ENCODE measurements at regions not wholly inside any gene's neighbourhood (a gene's known extent, or its start where the extent isn't known, plus 50 kb on each side); places are given as distances from the start of the nearest gene placed in this dataset.

DNA sequence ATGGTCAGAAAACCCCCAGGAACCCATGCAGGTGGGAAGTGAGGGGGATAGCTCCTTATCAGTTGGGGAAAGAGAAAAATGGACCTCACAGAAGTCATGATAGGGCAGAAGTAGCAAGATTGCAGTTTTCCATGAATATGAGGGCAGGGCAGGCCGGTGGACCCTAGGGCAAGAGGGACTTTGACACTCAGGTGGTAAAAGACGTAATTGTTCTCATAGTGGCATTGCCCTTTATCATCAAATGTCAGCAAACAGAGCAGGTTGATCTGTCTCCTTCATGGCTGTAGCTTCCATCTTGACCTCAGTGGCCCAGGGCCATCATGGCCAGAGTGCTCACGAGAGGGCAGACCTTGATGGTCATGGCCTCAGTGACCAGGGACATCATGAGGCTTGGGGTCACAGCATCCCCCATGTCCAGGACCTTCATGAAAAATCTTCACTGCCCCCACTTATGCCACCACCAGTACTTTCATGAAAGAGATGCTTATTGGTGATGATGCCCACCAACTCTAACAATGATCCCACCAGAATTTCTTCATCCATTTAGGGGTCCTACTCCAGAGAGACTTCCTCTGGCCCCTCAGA is 127.1 kb downstream of the SNX19 start:
- no peak for DNase-seq (ENCODE audit: extremely low read depth, low read depth)
- TF ChIP-seq, protein P1, sequence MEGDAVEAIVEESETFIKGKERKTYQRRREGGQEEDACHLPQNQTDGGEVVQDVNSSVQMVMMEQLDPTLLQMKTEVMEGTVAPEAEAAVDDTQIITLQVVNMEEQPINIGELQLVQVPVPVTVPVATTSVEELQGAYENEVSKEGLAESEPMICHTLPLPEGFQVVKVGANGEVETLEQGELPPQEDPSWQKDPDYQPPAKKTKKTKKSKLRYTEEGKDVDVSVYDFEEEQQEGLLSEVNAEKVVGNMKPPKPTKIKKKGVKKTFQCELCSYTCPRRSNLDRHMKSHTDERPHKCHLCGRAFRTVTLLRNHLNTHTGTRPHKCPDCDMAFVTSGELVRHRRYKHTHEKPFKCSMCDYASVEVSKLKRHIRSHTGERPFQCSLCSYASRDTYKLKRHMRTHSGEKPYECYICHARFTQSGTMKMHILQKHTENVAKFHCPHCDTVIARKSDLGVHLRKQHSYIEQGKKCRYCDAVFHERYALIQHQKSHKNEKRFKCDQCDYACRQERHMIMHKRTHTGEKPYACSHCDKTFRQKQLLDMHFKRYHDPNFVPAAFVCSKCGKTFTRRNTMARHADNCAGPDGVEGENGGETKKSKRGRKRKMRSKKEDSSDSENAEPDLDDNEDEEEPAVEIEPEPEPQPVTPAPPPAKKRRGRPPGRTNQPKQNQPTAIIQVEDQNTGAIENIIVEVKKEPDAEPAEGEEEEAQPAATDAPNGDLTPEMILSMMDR (IDR thresholded peaks at IDR 0.05; ENCODE audit: low read depth, low read length) = no peak

DNA sequence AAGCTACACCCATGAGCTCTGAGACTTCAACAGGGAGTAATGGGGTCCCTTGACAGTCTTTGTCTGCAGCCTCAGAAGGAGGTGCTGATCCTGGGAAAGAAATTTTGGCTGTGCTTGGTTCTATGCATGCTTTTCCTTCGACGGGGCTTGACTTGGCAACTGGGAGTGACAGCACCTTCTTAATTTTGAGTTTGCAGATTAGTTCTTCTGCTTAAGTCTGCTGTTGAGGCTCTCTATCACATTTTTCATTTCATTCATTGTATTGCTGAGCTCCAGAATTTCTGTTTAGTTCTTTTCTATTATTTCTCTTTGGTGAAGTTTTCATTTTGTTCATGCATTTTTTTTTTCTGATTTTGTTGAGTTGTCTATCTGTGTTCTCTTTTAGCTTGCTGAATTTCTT is 125.6 kb downstream of the SNX19 start:
- DNase-seq (ENCODE audit: extremely low read depth, low read depth) = no peak
- TF ChIP-seq, protein P1 (IDR thresholded peaks at IDR 0.05; ENCODE audit: low read depth, low read length) = no peak

DNA sequence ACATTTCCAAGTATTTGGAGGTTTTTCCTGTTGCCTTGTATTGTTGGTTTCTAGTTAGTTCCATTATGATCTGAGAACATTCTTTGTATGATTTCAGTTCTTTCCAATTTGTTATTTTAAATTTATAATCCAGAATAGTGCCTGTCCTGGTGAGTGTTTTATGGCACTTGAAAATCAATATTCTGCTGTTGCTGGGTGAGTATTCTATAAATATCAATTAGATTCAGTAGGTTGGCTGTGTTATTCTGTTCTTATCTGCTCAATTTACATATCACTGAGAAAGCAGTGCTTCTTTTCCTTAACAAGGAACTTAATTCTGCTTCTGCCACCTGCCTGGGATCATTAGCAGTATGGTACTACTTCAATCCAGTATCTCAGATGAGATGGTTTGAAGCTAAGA is 123.5 kb downstream of the SNX19 start:
- TF ChIP-seq, protein P1 (IDR thresholded peaks at IDR 0.05; ENCODE audit: low read depth, low read length) = no peak
- DNase-seq (ENCODE audit: extremely low read depth, low read depth) = no peak

DNA sequence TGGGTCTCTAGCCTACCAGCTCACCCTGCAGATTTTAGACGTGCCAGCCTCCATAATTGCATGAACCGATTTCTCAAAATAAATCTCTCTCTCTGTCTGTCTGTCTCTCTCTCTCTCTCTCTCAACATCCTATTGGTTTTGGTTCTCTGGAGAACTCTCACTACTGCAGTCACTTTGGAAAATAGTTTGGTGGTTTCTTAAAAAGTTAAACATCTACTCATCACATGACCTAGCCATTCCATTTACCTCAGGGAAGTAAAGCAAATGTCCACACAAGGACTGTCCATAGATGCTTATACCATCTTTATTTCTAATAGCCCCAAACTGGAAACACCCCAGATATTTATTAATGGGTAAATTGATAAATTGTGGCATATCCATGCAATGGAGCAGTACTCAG is 119.5 kb downstream of the SNX19 start:
- DNase-seq (ENCODE audit: extremely low read depth, low read depth) = no peak
- TF ChIP-seq, protein P1 (IDR thresholded peaks at IDR 0.05; ENCODE audit: low read depth, low read length) = no peak

DNA sequence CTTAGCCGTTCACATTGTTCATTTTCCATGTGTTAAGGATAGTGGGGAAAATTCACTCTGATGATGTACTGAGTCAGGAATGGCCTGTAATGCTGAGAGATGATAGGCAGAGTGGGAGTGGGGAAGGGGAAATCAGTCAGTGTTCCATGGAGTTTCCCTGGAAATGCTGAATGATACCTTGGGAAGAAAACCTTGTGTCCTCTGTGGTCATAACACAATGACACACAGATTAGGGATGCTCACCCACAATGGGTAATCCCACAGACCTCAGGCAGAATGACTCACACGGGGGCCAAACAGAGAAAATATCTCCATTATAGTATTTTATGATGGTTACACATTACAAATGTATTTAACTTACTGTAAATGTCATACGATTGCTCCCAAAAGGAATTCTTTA is 118.0 kb downstream of the SNX19 start:
- TF ChIP-seq, protein P1 (IDR thresholded peaks at IDR 0.05; ENCODE audit: low read depth, low read length) = no peak
- no peak for DNase-seq (ENCODE audit: extremely low read depth, low read depth)

DNA sequence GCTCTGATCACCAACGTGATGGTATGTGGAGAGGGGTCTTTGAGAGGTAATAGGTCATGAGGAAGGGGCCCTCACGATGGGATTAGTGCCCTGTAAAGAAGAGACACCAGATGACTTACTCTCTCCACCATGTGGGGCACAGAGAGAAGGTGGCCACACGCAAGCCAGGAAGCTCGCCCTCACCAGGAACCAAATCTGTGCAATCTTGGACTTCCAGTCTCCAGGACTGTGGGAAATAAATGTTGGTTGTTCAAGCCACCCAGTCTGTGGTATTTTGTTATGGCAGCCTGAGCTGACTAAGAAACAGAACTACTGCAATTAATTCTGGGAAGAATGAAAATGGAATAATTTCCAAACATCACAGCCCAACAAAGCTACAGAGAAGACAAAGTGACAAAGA is 117.5 kb downstream of the SNX19 start:
- TF ChIP-seq, protein P1 (IDR thresholded peaks at IDR 0.05; ENCODE audit: low read depth, low read length) = no peak
- DNase-seq (ENCODE audit: extremely low read depth, low read depth) = no peak

DNA sequence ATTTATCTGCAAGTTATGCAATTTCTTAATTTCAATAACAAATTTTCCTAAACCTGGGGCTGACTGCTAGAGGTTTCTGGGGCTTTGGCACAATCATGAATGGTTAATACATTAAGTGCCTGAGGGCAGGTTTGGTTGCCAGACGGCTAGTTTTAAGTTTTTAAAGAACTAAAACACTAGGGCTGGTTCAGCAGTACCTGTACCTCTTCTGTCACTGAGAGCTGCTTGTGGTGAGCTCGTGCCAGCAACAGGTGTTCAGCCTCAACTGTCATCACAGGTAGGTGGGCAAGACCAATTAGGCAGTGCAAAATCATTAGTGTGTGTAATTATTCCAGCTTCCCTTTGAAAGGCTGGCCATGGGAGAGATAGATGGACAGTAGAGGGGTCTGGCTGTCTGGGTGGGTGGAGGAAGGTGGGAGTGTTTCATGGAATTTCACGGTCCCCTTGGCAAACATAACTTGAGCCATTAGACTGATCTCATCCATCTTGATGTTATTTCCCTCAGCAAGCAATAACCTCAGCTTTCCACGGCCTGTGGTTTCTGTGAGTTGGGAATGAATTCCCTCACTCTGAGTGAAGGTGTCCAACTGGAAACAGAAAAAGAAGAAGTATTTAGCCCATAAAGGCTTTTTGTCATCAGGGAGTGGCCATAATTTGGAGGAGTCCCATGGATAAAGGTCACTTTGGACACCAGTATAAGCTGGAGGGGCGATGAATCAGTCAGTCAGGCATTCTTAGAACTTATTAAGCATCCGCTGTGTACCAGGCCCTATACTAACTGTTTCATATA is 114.8 kb downstream of the SNX19 start:
- TF ChIP-seq, protein P1 (IDR thresholded peaks at IDR 0.05; ENCODE audit: low read depth, low read length) = no peak
- DNase-seq (ENCODE audit: extremely low read depth, low read depth) = no peak

Measured in AG09319 (cell line).